HEK293 (cell line): ENCODE measurements at regions not wholly inside any gene's neighbourhood (a gene's known extent, or its start where the extent isn't known, plus 50 kb on each side); places are given as distances from the start of the nearest gene placed in this dataset.

ENCODE experiments used
- CTCF ChIA-PET: fragments of 350-600 bp; formaldehyde crosslinking; extraction: SDS; loops from one replicate; lab custom pipeline; 2021; ENCODE audit warnings: antibody characterized with exemption; lab: Yijun Ruan, JAX
- POLR2A ChIA-PET: fragments of 300-600 bp; formaldehyde crosslinking; extraction: SDS; loops from one replicate; lab custom pipeline; 2020; ENCODE audit warnings: antibody characterized with exemption, inconsistent platforms; lab: Yijun Ruan, JAX
- H3K27ac ChIP-seq: fragments of 200-500 bp; sonication (Bioruptor generic); 2 replicates; pipeline ENCODE4 v1.5.1; 2014; ENCODE audit warnings: low read depth, low read length, control low read depth, inconsistent platforms; ENCODE audit errors: extremely low read depth
- H3K36me3 ChIP-seq, 2 experiments: fragments of 200-500 bp in 1 of 2; sonication (Bioruptor generic) in 1 of 2; 1 replicate in 1 of 2; 2 replicates in 1 of 2; pipeline ENCODE4 v1.5.1; 2014 to 2017; ENCODE audit warnings: inconsistent platforms in 2 of 2, low read length in 2 of 2; ENCODE audit not compliant: control insufficient read depth in 2 of 2, insufficient read depth in 1 of 2
- H3K4me1 ChIP-seq: fragments of 200-500 bp; sonication (Bioruptor generic); 2 replicates; pipeline ENCODE4 v1.5.1; 2014; ENCODE audit warnings: mild to moderate bottlenecking, low read length, inconsistent platforms; ENCODE audit not compliant: control insufficient read depth, insufficient read depth
- H3K4me3 ChIP-seq: 2 replicates; pipeline ENCODE4 v1.5.1; 2011; ENCODE audit warnings: low read depth, mild to moderate bottlenecking, control low read depth, low read length, moderate library complexity
- H3K9me3 ChIP-seq: fragments of 200-500 bp; sonication (Bioruptor generic); 2 replicates; pipeline ENCODE4 v1.5.1; 2014; ENCODE audit warnings: low read depth, low read length, inconsistent platforms; ENCODE audit not compliant: control insufficient read depth, insufficient read depth
- BCL11A ChIP-seq: fragments of 450-650 bp; formaldehyde crosslinking; IDR thresholded peaks from 2 replicates; pipeline ENCODE4 v1.5.1; 2016; ENCODE audit warnings: low read depth, missing biosample characterization, missing genetic modification characterization
- FEZF1 ChIP-seq: fragments of 450-650 bp; formaldehyde crosslinking; IDR thresholded peaks from 2 replicates; pipeline ENCODE4 v1.5.1; 2016; ENCODE audit warnings: missing biosample characterization, missing genetic modification characterization
- OVOL3 ChIP-seq: fragments of 450-650 bp; formaldehyde crosslinking; IDR thresholded peaks from 2 replicates; pipeline ENCODE4 v1.5.1; 2016; ENCODE audit warnings: missing biosample characterization, missing genetic modification characterization
- SALL2 ChIP-seq: fragments of 450-650 bp; formaldehyde crosslinking; IDR thresholded peaks from 2 replicates; pipeline ENCODE4 v1.5.0; 2017; ENCODE audit warnings: missing biosample characterization, mild to moderate bottlenecking, missing genetic modification characterization, borderline replicate concordance
- SP7 ChIP-seq: fragments of 450-650 bp; formaldehyde crosslinking; IDR thresholded peaks from 2 replicates; pipeline ENCODE4 v1.5.1; 2016; ENCODE audit warnings: missing biosample characterization, missing genetic modification characterization
- TRIM28 ChIP-seq: IDR thresholded peaks from 2 replicates; pipeline ENCODE4 v1.6.1; 2011; ENCODE audit warnings: low read length, control low read depth, borderline replicate concordance
- ZBTB48 ChIP-seq: fragments of 450-650 bp; formaldehyde crosslinking; IDR thresholded peaks from 2 replicates; pipeline ENCODE4 v1.5.1; 2016; ENCODE audit warnings: missing biosample characterization, missing genetic modification characterization
- ZNF132 ChIP-seq: fragments of 450-650 bp; formaldehyde crosslinking; IDR thresholded peaks from 2 replicates; pipeline ENCODE4 v1.5.1; 2017; ENCODE audit warnings: missing biosample characterization, missing genetic modification characterization, borderline replicate concordance
- ZNF184 ChIP-seq: fragments of 450-650 bp; IDR thresholded peaks from 2 replicates; pipeline ENCODE4 v1.5.1; 2018; ENCODE audit warnings: missing biosample characterization, mild to moderate bottlenecking, missing genetic modification characterization
- ZNF202 ChIP-seq: fragments of 450-650 bp; formaldehyde crosslinking; IDR thresholded peaks from 2 replicates; pipeline ENCODE4 v1.5.1; 2016; ENCODE audit warnings: missing biosample characterization, missing genetic modification characterization, borderline replicate concordance
- ZNF248 ChIP-seq: fragments of 450-650 bp; formaldehyde crosslinking; IDR thresholded peaks from 2 replicates; pipeline ENCODE4 v1.5.1; 2017; ENCODE audit warnings: missing biosample characterization, missing genetic modification characterization
- ZNF266 ChIP-seq: fragments of 450-650 bp; formaldehyde crosslinking; IDR thresholded peaks from 2 replicates; pipeline ENCODE4 v1.5.1; 2016; ENCODE audit warnings: missing biosample characterization, missing genetic modification characterization, low read depth
- ZNF335 ChIP-seq: fragments of 450-650 bp; formaldehyde crosslinking; conservative IDR thresholded peaks from 2 replicates; pipeline ENCODE4 v1.5.1; 2016; ENCODE audit warnings: missing biosample characterization, missing genetic modification characterization
- ZNF354C ChIP-seq: fragments of 450-650 bp; formaldehyde crosslinking; IDR thresholded peaks from 2 replicates; pipeline ENCODE4 v1.5.1; 2016; ENCODE audit warnings: missing biosample characterization, missing genetic modification characterization, low read depth, borderline replicate concordance
- ZNF362 ChIP-seq: fragments of 450-650 bp; formaldehyde crosslinking; IDR thresholded peaks from 2 replicates; pipeline ENCODE4 v1.5.1; 2016; ENCODE audit warnings: missing biosample characterization, missing genetic modification characterization
- ZNF398 ChIP-seq: fragments of 450-650 bp; formaldehyde crosslinking; IDR thresholded peaks from 2 replicates; pipeline ENCODE4 v1.5.1; 2017; ENCODE audit warnings: missing biosample characterization, missing genetic modification characterization
- ZNF426 ChIP-seq: fragments of 450-650 bp; formaldehyde crosslinking; IDR thresholded peaks from 2 replicates; pipeline ENCODE4 v1.5.1; 2017; ENCODE audit warnings: missing biosample characterization, missing genetic modification characterization, mild to moderate bottlenecking, inconsistent platforms, moderate library complexity
- ZNF510 ChIP-seq: fragments of 450-650 bp; formaldehyde crosslinking; IDR thresholded peaks from 2 replicates; pipeline ENCODE4 v1.5.1; 2018; ENCODE audit warnings: mild to moderate bottlenecking, missing genetic modification characterization, missing biosample characterization; ENCODE audit not compliant: insufficient replicate concordance
- ZNF548 ChIP-seq: fragments of 450-650 bp; formaldehyde crosslinking; IDR thresholded peaks from 2 replicates; pipeline ENCODE4 v1.5.1; 2016; ENCODE audit warnings: missing biosample characterization, missing genetic modification characterization
- ZNF561 ChIP-seq: fragments of 450-650 bp; IDR thresholded peaks from 2 replicates; pipeline ENCODE4 v1.5.1; 2018; ENCODE audit warnings: missing biosample characterization, missing genetic modification characterization, borderline replicate concordance
- ZNF571 ChIP-seq: fragments of 450-650 bp; formaldehyde crosslinking; IDR thresholded peaks from 2 replicates; pipeline ENCODE4 v1.5.0; 2017; ENCODE audit warnings: missing biosample characterization, missing genetic modification characterization
- ZNF596 ChIP-seq: fragments of 450-650 bp; IDR thresholded peaks from 2 replicates; pipeline ENCODE4 v1.5.0; 2018; ENCODE audit warnings: missing biosample characterization, mild to moderate bottlenecking, missing genetic modification characterization, moderate library complexity
- ZNF624 ChIP-seq: fragments of 450-650 bp; formaldehyde crosslinking; IDR thresholded peaks from 2 replicates; pipeline ENCODE4 v1.5.1; 2017; ENCODE audit warnings: missing biosample characterization, missing genetic modification characterization
- ZNF654 ChIP-seq: fragments of 450-650 bp; formaldehyde crosslinking; IDR thresholded peaks from 2 replicates; pipeline ENCODE4 v1.5.1; 2016; ENCODE audit warnings: low read depth, missing biosample characterization, missing genetic modification characterization
- ZNF670 ChIP-seq: fragments of 450-650 bp; formaldehyde crosslinking; IDR thresholded peaks from 2 replicates; pipeline ENCODE4 v1.5.1; 2016; ENCODE audit warnings: missing biosample characterization, missing genetic modification characterization, low read depth
- ZNF791 ChIP-seq: fragments of 450-650 bp; formaldehyde crosslinking; IDR thresholded peaks from 2 replicates; pipeline ENCODE4 v1.5.1; 2016; ENCODE audit warnings: missing biosample characterization, missing genetic modification characterization
- ZNF837 ChIP-seq: fragments of 450-650 bp; formaldehyde crosslinking; IDR thresholded peaks from 2 replicates; pipeline ENCODE4 v1.5.1; 2016; ENCODE audit warnings: missing biosample characterization, missing genetic modification characterization
- ZNF843 ChIP-seq: fragments of 450-650 bp; formaldehyde crosslinking; IDR thresholded peaks from 2 replicates; pipeline ENCODE4 v1.5.1; 2016; ENCODE audit warnings: missing biosample characterization, missing genetic modification characterization
- TF ChIP-seq, protein P1 (sequence below): fragments of 450-650 bp; formaldehyde crosslinking; IDR thresholded peaks from 2 replicates; pipeline ENCODE4 v1.5.1; 2017; ENCODE audit warnings: missing biosample characterization, missing genetic modification characterization
- TF ChIP-seq, protein P2 (sequence below): fragments of 450-650 bp; formaldehyde crosslinking; conservative IDR thresholded peaks from 2 replicates; pipeline ENCODE4 v1.5.1; 2016; ENCODE audit warnings: low read depth, missing biosample characterization, missing genetic modification characterization

- TF ChIP-seq ZNF398 (tag by site-specific recombination): no peak
- no peak for TF ChIP-seq ZNF670 (tag by site-specific recombination)
- TF ChIP-seq, protein P1, sequence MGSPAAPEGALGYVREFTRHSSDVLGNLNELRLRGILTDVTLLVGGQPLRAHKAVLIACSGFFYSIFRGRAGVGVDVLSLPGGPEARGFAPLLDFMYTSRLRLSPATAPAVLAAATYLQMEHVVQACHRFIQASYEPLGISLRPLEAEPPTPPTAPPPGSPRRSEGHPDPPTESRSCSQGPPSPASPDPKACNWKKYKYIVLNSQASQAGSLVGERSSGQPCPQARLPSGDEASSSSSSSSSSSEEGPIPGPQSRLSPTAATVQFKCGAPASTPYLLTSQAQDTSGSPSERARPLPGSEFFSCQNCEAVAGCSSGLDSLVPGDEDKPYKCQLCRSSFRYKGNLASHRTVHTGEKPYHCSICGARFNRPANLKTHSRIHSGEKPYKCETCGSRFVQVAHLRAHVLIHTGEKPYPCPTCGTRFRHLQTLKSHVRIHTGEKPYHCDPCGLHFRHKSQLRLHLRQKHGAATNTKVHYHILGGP (tag by site-specific recombination): no peak
- TF ChIP-seq ZNF624 (tag by site-specific recombination): no peak
- no peak for TF ChIP-seq SALL2 (tag by site-specific recombination)
- no peak for TF ChIP-seq ZNF266 (tag by site-specific recombination)
- no peak for TF ChIP-seq BCL11A (tag by site-specific recombination)
- no peak for TF ChIP-seq ZNF571 (tag by site-specific recombination)
- TF ChIP-seq SP7 (tag by site-specific recombination): no peak
- no peak for TF ChIP-seq ZNF362 (tag by site-specific recombination)
- TF ChIP-seq, all 188 proteins: peak for 0
Measured at GRCh38 chr3:15952543-15953175, 154.9 kb upstream of the ANKRD28 start (continued).

GRCh38 chr3:15953841-15954240 lies 156.1 kb upstream of the ANKRD28 start:
- Histone ChIP-seq H3K4me1 (no peaks in the 10 kb centered on the region), H3K27ac (no peak overlapping the region)
- TF ChIP-seq ZBTB48 (tag by site-specific recombination) (no peak), ZNF202 (tag by site-specific recombination) (no peak), FEZF1 (no peak), OVOL3 (tag by site-specific recombination) (no peak), ZNF132 (tag by site-specific recombination) (no peak), TRIM28 (no peak), ZNF561 (tag by site-specific recombination) (no peak), ZNF791 (no peak), ZNF843 (tag by site-specific recombination) (no peak), ZNF510 (tag by site-specific recombination) (no peak), ZNF335 (tag by site-specific recombination) (no peak), ZNF837 (tag by site-specific recombination) (no peak), ZNF548 (tag by site-specific recombination) (no peak), ZNF426 (tag by site-specific recombination) (no peak), ZNF596 (no peak), ZNF248 (tag by site-specific recombination) (no peak), ZNF354C (tag by site-specific recombination) (no peak), ZNF654 (no peak), ZNF184 (no peak)
- TF ChIP-seq, protein P2, sequence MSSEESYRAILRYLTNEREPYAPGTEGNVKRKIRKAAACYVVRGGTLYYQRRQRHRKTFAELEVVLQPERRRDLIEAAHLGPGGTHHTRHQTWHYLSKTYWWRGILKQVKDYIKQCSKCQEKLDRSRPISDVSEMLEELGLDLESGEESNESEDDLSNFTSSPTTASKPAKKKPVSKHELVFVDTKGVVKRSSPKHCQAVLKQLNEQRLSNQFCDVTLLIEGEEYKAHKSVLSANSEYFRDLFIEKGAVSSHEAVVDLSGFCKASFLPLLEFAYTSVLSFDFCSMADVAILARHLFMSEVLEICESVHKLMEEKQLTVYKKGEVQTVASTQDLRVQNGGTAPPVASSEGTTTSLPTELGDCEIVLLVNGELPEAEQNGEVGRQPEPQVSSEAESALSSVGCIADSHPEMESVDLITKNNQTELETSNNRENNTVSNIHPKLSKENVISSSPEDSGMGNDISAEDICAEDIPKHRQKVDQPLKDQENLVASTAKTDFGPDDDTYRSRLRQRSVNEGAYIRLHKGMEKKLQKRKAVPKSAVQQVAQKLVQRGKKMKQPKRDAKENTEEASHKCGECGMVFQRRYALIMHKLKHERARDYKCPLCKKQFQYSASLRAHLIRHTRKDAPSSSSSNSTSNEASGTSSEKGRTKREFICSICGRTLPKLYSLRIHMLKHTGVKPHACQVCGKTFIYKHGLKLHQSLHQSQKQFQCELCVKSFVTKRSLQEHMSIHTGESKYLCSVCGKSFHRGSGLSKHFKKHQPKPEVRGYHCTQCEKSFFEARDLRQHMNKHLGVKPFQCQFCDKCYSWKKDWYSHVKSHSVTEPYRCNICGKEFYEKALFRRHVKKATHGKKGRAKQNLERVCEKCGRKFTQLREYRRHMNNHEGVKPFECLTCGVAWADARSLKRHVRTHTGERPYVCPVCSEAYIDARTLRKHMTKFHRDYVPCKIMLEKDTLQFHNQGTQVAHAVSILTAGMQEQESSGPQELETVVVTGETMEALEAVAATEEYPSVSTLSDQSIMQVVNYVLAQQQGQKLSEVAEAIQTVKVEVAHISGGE (tag by site-specific recombination): no peak
- TF ChIP-seq, all 188 proteins: peak for 0
- ChIA-PET CTCF (interaction anchor here (0.7 to 1.1 kb wide), 2 partner anchors 11 to 97 kb away, joined by 3 to 4 read pairs; no protein-coding TSS in a partner anchor), POLR2A (no interaction called here)
- H3K9me3 ChIP-seq: no peaks in the 10 kb centered on the region
- no peak overlapping the region for H3K4me3 ChIP-seq
- H3K36me3 ChIP-seq: no peaks in the 10 kb centered on the region
